Glutamatergic neuron (in vitro differentiated cells): ENCODE measurements at regions not wholly inside any gene's neighbourhood (a gene's known extent, or its start where the extent isn't known, plus 50 kb on each side); places are given as distances from the start of the nearest gene placed in this dataset.
"Not testable (repeated sequence)": the region's sequence is repeated elsewhere in the genome, so short reads cannot be mapped to it uniquely, and the experiment has no call there.

Experiments used
- DNase-seq: peaks from one replicate; pipeline ENCODE4 v3.0.0; 2022
- H3K27ac Mint-ChIP-seq: one replicate; pipeline ENCODE4 v1.8.0; 2020; ENCODE audit warnings: mild to moderate bottlenecking, mixed read lengths, inconsistent platforms; ENCODE audit not compliant: unreplicated experiment
- H3K27me3 Mint-ChIP-seq: one replicate; pipeline ENCODE4 v1.8.0; 2020; ENCODE audit warnings: mild to moderate bottlenecking, moderate library complexity, mixed read lengths, inconsistent platforms; ENCODE audit not compliant: unreplicated experiment
- H3K36me3 Mint-ChIP-seq: one replicate; pipeline ENCODE4 v1.8.0; 2020; ENCODE audit warnings: mild to moderate bottlenecking, mixed read lengths, inconsistent platforms; ENCODE audit not compliant: unreplicated experiment
- H3K4me1 Mint-ChIP-seq: one replicate; pipeline ENCODE4 v1.8.0; 2020; ENCODE audit warnings: mild to moderate bottlenecking, low read depth, mixed read lengths, inconsistent platforms; ENCODE audit not compliant: unreplicated experiment
- H3K4me3 Mint-ChIP-seq: one replicate; pipeline ENCODE4 v1.8.0; 2020; ENCODE audit warnings: mild to moderate bottlenecking, mixed read lengths, inconsistent platforms; ENCODE audit not compliant: unreplicated experiment
- H3K9me3 Mint-ChIP-seq: one replicate; pipeline ENCODE4 v1.8.0; 2020; ENCODE audit warnings: mild to moderate bottlenecking, moderate library complexity, mixed read lengths, inconsistent platforms; ENCODE audit not compliant: unreplicated experiment
- CTCF ChIP-seq: fragments of 200-600 bp; sonication (generic); IDR thresholded peaks from one replicate; pipeline ENCODE4 v1.5.0; 2021; ENCODE audit not compliant: partially characterized antibody, unreplicated experiment

DNA sequence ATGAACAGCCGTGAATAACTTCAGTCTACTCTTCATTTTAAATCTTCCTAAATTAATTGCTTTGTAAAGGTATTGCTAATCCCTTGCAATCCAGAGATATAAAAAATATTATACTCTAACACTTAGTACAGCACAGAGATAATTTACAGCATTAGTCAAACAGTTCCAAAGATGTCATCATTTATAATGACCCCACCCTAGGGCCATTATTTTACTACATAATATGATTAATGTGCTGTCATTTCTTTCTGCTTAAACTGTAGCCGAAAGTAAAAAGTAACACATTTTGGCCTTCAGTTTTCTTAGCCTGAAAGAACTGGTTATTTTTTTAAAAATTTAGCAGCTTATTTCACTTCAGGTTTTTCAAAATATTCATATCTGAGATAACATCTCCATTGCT is 256.3 kb upstream of the RFC3 start:
- Mint-ChIP-seq H3K27ac (no peak overlapping the region), H3K9me3 (no peaks in the 10 kb centered on the region), H3K4me1 (no peaks in the 10 kb centered on the region), H3K27me3 (no peaks in the 10 kb centered on the region), H3K4me3 (no peak overlapping the region), H3K36me3 (no peaks in the 10 kb centered on the region)
- TF ChIP-seq CTCF = no peak
- no peak for DNase-seq

GRCh38 chr13:33571618-33572017 is 246.3 kb upstream of the RFC3 start:
- DNase-seq = no peak
- Mint-ChIP-seq H3K27me3 (no peaks in the 10 kb centered on the region), H3K36me3 (no peaks in the 10 kb centered on the region), H3K4me1 (peaks cover 8% of the 10 kb centered on the region), H3K9me3 (no peaks in the 10 kb centered on the region), H3K27ac (no peak overlapping the region), H3K4me3 (no peak overlapping the region)
- no peak for TF ChIP-seq CTCF

DNA sequence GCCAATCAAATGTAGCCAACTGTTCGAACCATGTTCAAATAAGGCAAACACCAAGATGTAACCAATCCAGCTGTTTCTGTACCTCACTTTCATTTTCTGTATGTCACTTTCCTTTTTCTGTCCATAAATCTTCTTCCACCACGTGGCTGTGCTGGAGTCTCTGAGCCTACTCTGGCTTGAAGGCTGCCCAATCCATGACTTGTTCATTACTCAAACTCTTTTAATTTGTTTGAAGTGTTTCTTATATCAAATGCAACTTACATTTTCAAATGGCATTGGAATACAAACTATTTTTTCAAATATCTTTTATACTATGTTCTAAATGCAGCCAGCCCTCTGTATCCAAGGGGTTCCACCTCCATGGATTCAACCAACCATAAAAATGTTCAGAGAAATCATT is 245.6 kb upstream of the RFC3 start:
- H3K27ac Mint-ChIP-seq, DNase-seq, H3K36me3 Mint-ChIP-seq, H3K4me1 Mint-ChIP-seq, H3K9me3 Mint-ChIP-seq, H3K4me3 Mint-ChIP-seq, H3K27me3 Mint-ChIP-seq: not testable (repeated sequence)

DNA sequence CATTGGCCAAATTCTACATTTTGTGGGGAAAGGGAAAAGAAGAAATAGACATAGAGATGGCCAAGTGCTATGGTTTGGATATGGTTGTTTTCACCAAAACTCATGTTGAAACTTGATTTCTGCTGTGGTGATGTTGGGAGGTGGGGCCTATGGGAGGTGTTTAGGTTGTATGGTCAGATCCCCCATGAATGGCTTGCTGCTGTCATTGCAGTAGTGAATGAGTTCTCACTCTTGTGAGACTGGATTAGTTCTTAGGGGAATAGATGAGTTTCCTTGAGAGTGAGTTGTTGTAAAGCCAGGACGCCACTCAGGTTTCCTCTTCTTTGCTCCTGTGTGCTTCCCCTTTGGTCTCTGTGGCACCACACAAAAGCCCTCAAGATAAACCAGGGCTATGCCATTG is 242.6 kb upstream of the RFC3 start:
- Mint-ChIP-seq H3K27ac (no peak overlapping the region), H3K27me3 (no peaks in the 10 kb centered on the region), H3K9me3 (no peaks in the 10 kb centered on the region)

DNA sequence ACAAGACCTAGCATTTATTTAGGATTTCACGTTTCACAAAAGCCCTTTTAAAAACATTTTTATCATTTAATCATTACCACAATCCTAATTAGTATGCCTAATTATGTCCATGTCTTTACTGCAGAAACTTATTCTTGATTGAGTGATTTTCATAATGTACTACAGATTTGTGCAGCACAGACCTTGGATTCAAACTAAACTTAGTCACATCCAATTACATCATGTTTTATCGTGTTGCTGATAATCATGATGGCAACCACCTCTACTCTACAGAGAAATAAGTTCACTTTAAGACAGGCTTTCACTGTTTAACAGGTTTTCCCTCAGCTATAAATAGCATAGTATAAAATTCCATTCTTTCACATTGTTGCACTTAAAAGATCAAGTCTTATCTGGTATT is 240.9 kb upstream of the RFC3 start:
- no peak for TF ChIP-seq CTCF
- H3K4me1 Mint-ChIP-seq = no peaks in the 10 kb centered on the region
- no peaks in the 10 kb centered on the region for H3K27me3 Mint-ChIP-seq
- H3K9me3 Mint-ChIP-seq = no peaks in the 10 kb centered on the region
- no peaks in the 10 kb centered on the region for H3K36me3 Mint-ChIP-seq
- no peak for DNase-seq
- H3K4me3 Mint-ChIP-seq = no peak overlapping the region
- H3K27ac Mint-ChIP-seq = no peak overlapping the region

More for the DNA sequence above, 242.6 kb upstream of the RFC3 start:
- no peak for TF ChIP-seq CTCF
- Mint-ChIP-seq H3K36me3 (no peaks in the 10 kb centered on the region), H3K4me3 (no peak overlapping the region), H3K4me1 (peaks cover 6% of the 10 kb centered on the region)
- DNase-seq = no peak

DNA sequence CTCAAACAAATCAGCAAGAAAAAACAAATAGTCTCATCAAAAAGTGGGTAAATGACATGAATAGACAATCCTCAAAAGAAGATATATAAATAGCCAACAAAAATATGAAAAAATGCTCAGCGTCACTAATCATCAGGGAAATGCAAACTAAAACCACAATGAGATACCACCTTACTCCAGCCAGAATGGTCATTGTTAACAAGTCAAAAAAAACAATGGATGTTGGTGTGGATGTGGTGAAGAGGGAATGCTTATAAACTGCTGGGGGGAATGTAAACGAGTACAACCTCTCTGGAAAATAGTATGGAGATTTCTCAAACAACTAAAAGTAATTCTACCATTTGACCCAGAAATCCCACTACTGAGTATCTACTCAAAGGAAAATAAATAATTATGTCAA is 239.2 kb upstream of the RFC3 start:
- no peak overlapping the region for H3K4me3 Mint-ChIP-seq
- no peaks in the 10 kb centered on the region for H3K36me3 Mint-ChIP-seq
- no peak for DNase-seq
- H3K27me3 Mint-ChIP-seq = no peaks in the 10 kb centered on the region
- no peaks in the 10 kb centered on the region for H3K4me1 Mint-ChIP-seq
- no peak for TF ChIP-seq CTCF
- no peaks in the 10 kb centered on the region for H3K9me3 Mint-ChIP-seq
- no peak overlapping the region for H3K27ac Mint-ChIP-seq
